Hepatocyte (in vitro differentiated cells): ENCODE measurements at regions not wholly inside any gene's neighbourhood (a gene's known extent, or its start where the extent isn't known, plus 50 kb on each side); places are given as distances from the start of the nearest gene placed in this dataset.

ENCODE experiments used
- DNase-seq: peaks from one replicate; pipeline ENCODE4 v3.0.0-alpha.2; 2016; ENCODE audit warnings: low spot score
- H2AFZ ChIP-seq: fragments of 200-600 bp; sonication (generic); 2 replicates; pipeline ENCODE4 v1.6.0; 2016; ENCODE audit warnings: antibody characterized with exemption, mild to moderate bottlenecking
- H3K27ac ChIP-seq: fragments of 200-600 bp; sonication (generic); 2 replicates; pipeline ENCODE4 v1.5.1; 2016; ENCODE audit warnings: mild to moderate bottlenecking
- H3K27me3 ChIP-seq: fragments of 200-600 bp; sonication (generic); 2 replicates; pipeline ENCODE4 v1.6.1; 2016
- H3K36me3 ChIP-seq: fragments of 200-600 bp; sonication (generic); replicated peaks from 2 replicates; pipeline ENCODE4 v1.5.1; 2016; ENCODE audit warnings: low read depth; ENCODE audit not compliant: insufficient read depth
- H3K4me1 ChIP-seq: fragments of 200-600 bp; sonication (generic); 2 replicates; pipeline ENCODE4 v1.5.1; 2016; ENCODE audit warnings: mild to moderate bottlenecking, moderate library complexity; ENCODE audit not compliant: insufficient read depth
- H3K4me2 ChIP-seq: fragments of 200-600 bp; sonication (generic); 2 replicates; pipeline ENCODE4 v1.6.0; 2016
- H3K4me3 ChIP-seq: fragments of 200-600 bp; sonication (generic); 2 replicates; pipeline ENCODE4 v1.5.1; 2016; ENCODE audit warnings: mild to moderate bottlenecking
- H3K79me2 ChIP-seq: fragments of 200-600 bp; sonication (generic); 2 replicates; pipeline ENCODE4 v1.6.0; 2017; ENCODE audit warnings: mild to moderate bottlenecking
- H3K9me2 ChIP-seq: fragments of 200-600 bp; sonication (generic); replicated peaks from 2 replicates; pipeline ENCODE4 v1.6.0; 2017; ENCODE audit warnings: mild to moderate bottlenecking; ENCODE audit not compliant: insufficient read depth
- H3K9me3 ChIP-seq: fragments of 200-600 bp; sonication (generic); 2 replicates; pipeline ENCODE4 v1.5.1; 2016; ENCODE audit warnings: low read depth, mild to moderate bottlenecking
- H4K20me1 ChIP-seq: fragments of 200-600 bp; sonication (generic); 2 replicates; pipeline ENCODE4 v1.6.0; 2016; ENCODE audit warnings: mild to moderate bottlenecking; ENCODE audit not compliant: insufficient read depth, poor library complexity, severe bottlenecking
- EZH2 ChIP-seq: fragments of 200-600 bp; sonication (generic); IDR thresholded peaks from 2 replicates; pipeline ENCODE4 v1.6.1; 2016; ENCODE audit warnings: antibody characterized with exemption, mild to moderate bottlenecking, borderline replicate concordance
- EZH2phosphoT487 ChIP-seq: fragments of 200-600 bp; sonication (generic); IDR thresholded peaks from one replicate; pipeline ENCODE4 v1.6.1; 2018; ENCODE audit warnings: antibody characterized with exemption, mild to moderate bottlenecking, low read depth, moderate library complexity; ENCODE audit not compliant: unreplicated experiment, severe bottlenecking
- WGBS: methylation state at CpG from one replicate; pipeline ENCODE4 v1.1.6; 2016; ENCODE audit warnings: low lambda C conversion rate; ENCODE audit errors: missing lambda C conversion rate; 5-methylcytosine and 5-hydroxymethylcytosine counted together
- TF ChIP-seq, protein P1 (sequence below): fragments of 200-600 bp; sonication (generic); IDR thresholded peaks from 2 replicates; pipeline ENCODE4 v1.5.1; 2016; ENCODE audit warnings: antibody characterized with exemption, mild to moderate bottlenecking; ENCODE audit not compliant: poor library complexity

DNA sequence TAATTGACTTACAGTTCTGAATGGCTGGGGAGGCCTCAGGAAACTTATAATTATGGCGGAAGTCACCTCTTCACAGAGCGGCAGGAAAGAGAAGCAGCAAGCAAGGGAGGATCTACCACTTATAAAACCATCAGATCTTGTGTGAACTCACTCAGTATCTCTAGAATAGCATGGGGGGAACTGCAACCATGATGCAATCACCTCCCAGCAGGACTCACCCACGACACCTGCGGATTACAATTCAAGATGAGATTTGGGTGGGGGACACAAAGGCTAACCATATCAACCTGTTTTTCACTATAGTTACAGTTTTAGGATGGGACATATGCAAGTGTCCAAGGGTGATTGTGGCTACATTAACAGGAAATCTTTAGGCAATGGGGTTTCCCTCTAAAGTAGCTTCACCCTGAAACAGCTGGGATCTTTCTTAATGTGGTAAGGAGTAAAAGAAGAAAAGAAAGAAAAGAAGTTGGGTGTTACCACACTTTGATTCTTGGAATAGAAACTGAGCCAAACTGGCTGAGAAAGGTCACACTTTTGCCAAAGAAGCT, 453.8 kb downstream of the OTOL1 start:
- Histone ChIP-seq H2AFZ (no peak overlapping the region), H3K4me1 (no peaks in the 10 kb centered on the region), H3K9me2 (no peaks in the 10 kb centered on the region), H3K27ac (no peak overlapping the region), H3K4me3 (no peak overlapping the region), H3K4me2 (no peak overlapping the region), H3K79me2 (no peaks in the 10 kb centered on the region), H3K27me3 (no peaks in the 10 kb centered on the region), H3K9me3 (no peaks in the 10 kb centered on the region), H4K20me1 (no peaks in the 10 kb centered on the region), H3K36me3 (no peaks in the 10 kb centered on the region)
- WGBS, result 93% methylated on average over 4 of the region's 4 CpGs
- TF ChIP-seq EZH2phosphoT487, result no peak
- TF ChIP-seq, protein P1, sequence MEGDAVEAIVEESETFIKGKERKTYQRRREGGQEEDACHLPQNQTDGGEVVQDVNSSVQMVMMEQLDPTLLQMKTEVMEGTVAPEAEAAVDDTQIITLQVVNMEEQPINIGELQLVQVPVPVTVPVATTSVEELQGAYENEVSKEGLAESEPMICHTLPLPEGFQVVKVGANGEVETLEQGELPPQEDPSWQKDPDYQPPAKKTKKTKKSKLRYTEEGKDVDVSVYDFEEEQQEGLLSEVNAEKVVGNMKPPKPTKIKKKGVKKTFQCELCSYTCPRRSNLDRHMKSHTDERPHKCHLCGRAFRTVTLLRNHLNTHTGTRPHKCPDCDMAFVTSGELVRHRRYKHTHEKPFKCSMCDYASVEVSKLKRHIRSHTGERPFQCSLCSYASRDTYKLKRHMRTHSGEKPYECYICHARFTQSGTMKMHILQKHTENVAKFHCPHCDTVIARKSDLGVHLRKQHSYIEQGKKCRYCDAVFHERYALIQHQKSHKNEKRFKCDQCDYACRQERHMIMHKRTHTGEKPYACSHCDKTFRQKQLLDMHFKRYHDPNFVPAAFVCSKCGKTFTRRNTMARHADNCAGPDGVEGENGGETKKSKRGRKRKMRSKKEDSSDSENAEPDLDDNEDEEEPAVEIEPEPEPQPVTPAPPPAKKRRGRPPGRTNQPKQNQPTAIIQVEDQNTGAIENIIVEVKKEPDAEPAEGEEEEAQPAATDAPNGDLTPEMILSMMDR, result no peak
- no peak for TF ChIP-seq EZH2
- no peak for DNase-seq

DNA sequence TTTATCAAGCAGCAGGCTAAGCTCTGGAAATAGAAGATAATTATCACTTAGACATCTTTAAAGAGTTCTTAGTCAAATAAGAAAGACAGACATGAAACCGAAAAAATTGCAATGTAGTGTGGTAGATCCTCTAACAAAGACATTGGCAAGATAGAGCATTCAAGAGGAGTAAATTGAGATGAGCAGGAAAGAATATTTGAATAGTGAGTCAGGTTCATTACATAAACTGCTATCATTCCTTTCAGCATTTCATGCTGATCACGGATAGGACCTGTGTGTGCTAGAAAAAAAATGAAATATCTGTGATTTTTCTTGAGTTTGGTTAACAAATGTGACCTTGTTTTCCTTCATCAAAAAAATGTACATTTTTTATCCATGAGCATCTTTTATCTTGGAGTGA, 460.9 kb downstream of the OTOL1 start:
- no peaks in the 10 kb centered on the region for H3K27me3 ChIP-seq
- WGBS, result 85% methylated on average over 2 of the region's 2 CpGs
- H3K4me3 ChIP-seq, result no peak overlapping the region
- H3K36me3 ChIP-seq, result no peaks in the 10 kb centered on the region
- H3K27ac ChIP-seq, result no peak overlapping the region
- H3K4me1 ChIP-seq, result no peaks in the 10 kb centered on the region
- TF ChIP-seq EZH2phosphoT487, result no peak
- no peak for TF ChIP-seq EZH2
- TF ChIP-seq, protein P1, result no peak
- no peak for DNase-seq
- H3K79me2 ChIP-seq, result no peaks in the 10 kb centered on the region
- H3K9me3 ChIP-seq, result no peaks in the 10 kb centered on the region
- no peak overlapping the region for H3K4me2 ChIP-seq
- no peak overlapping the region for H2AFZ ChIP-seq
- no peaks in the 10 kb centered on the region for H3K9me2 ChIP-seq
- no peaks in the 10 kb centered on the region for H4K20me1 ChIP-seq

DNA sequence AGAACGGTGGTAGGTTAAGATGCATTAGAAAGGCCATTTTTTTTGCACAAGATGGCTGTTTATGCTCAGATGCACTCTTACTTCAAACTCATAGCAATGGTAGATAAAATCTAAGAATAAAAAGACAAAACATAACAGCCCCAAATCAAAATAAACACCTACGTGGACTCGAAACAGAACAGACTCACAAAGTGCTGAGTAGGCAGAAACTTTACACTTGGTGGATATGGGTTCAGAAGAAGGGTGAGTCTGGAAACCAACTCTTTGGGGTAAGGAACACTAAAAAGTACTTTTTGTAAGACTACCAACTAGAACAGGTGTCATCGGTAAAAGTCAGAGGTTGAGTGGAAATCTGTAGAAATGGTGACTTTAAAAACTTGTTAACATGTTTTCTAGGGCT, 468.2 kb downstream of the OTOL1 start:
- Histone ChIP-seq H4K20me1 (no peaks in the 10 kb centered on the region), H3K9me3 (no peaks in the 10 kb centered on the region), H3K36me3 (no peaks in the 10 kb centered on the region), H3K27me3 (no peaks in the 10 kb centered on the region), H3K4me2 (no peak overlapping the region), H3K79me2 (no peaks in the 10 kb centered on the region), H3K4me3 (no peak overlapping the region), H3K9me2 (no peaks in the 10 kb centered on the region), H3K27ac (no peak overlapping the region), H3K4me1 (no peaks in the 10 kb centered on the region), H2AFZ (no peak overlapping the region)
- WGBS, result 87% methylated on average over 4 of the region's 4 CpGs
- no peak for TF ChIP-seq EZH2phosphoT487
- no peak for TF ChIP-seq EZH2
- TF ChIP-seq, protein P1, result no peak
- DNase-seq, result no peak

DNA sequence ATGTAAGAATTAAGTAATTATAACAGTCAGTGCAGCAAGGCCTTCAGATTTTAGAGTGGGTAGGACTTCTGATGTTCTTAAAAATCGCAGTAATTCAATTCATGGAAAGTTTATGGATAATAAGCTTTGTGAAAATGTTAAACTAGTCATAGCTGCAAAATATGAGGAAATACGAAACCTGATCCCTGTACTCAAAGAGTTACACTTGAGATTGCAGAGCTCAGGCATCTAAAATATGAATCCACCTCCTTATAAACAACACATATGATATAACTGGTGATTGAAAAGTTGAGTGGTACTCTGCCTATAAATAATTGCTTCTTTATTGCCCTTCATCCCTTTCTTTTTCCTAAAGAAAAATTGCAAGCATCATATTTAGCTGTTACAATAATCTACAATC, 473.3 kb downstream of the OTOL1 start:
- no peak overlapping the region for H3K4me2 ChIP-seq
- TF ChIP-seq, protein P1, result no peak
- TF ChIP-seq EZH2phosphoT487 (no peak), EZH2 (no peak)
- H3K9me3 ChIP-seq, result no peaks in the 10 kb centered on the region
- WGBS, result 92% methylated on average over 2 of the region's 2 CpGs
- no peaks in the 10 kb centered on the region for H3K36me3 ChIP-seq
- no peaks in the 10 kb centered on the region for H3K9me2 ChIP-seq
- H4K20me1 ChIP-seq, result no peaks in the 10 kb centered on the region
- no peaks in the 10 kb centered on the region for H3K4me1 ChIP-seq
- no peak overlapping the region for H3K4me3 ChIP-seq
- no peak overlapping the region for H3K27ac ChIP-seq
- DNase-seq, result no peak
- H3K79me2 ChIP-seq, result no peaks in the 10 kb centered on the region
- no peaks in the 10 kb centered on the region for H3K27me3 ChIP-seq
- H2AFZ ChIP-seq, result no peak overlapping the region
